Right atrium auricular region (tissue), 2 donors: ENCODE measurements at regions not wholly inside any gene's neighbourhood (a gene's known extent, or its start where the extent isn't known, plus 50 kb on each side); places are given as distances from the start of the nearest gene placed in this dataset.

Source experiments
- DNase-seq: peaks from one replicate; pipeline ENCODE4 v3.0.0-alpha.2; 2019; ENCODE audit warnings: low spot score
- H3K27ac ChIP-seq, 2 donors: fragments of 200-600 bp; sonication (generic); 1 replicate in 1 of 2; 2 replicates in 1 of 2; pipeline ENCODE4 v1.5.1; 2016 to 2019
- H3K27me3 ChIP-seq, 2 donors: fragments of 200-600 bp; sonication (generic); one replicate each; pipeline versions ENCODE4 v1.5.1 to v1.6.0; 2017 to 2019
- H3K36me3 ChIP-seq: fragments of 200-600 bp; sonication (generic); one replicate; pipeline ENCODE4 v1.5.1; 2016
- H3K4me1 ChIP-seq, 2 donors: fragments of 200-600 bp; sonication (generic); one replicate each; pipeline versions ENCODE4 v1.5.1 to v1.6.0; 2017 to 2019
- H3K4me3 ChIP-seq, 2 donors: fragments of 200-600 bp; sonication (generic); 1 replicate in 1 of 2; 2 replicates in 1 of 2; pipeline ENCODE4 v1.5.1; 2017 to 2019; ENCODE audit warnings: mild to moderate bottlenecking in 1 of 2, moderate library complexity in 1 of 2
- H3K9me3 ChIP-seq, 2 donors: fragments of 200-600 bp; sonication (generic); one replicate each; pipeline ENCODE4 v1.5.1; 2019
- CTCF ChIP-seq, 2 donors: fragments of 200-600 bp; sonication (generic); IDR thresholded peaks; one replicate each; pipeline ENCODE4 v1.5.1; 2019; ENCODE audit warnings: antibody characterized with exemption in 2 of 2

GRCh38 chr17:36856903-36857381 lies 80.3 kb upstream of the LHX1 start:
- Histone ChIP-seq H3K4me1 (no peaks in the 10 kb centered on the region), H3K4me3 (no peak overlapping the region), H3K27ac (no peak overlapping the region), H3K27me3 (no peaks in the 10 kb centered on the region), H3K36me3 (no peaks in the 10 kb centered on the region), H3K9me3 (peaks cover 0 to 2% of the 10 kb centered on the region in 2 donors)
- no peak for DNase-seq
- no peak for TF ChIP-seq CTCF (IDR thresholded peaks at IDR 0.05)

GRCh38 chr17:36857698-36858097 lies 79.6 kb upstream of the LHX1 start:
- Histone ChIP-seq H3K27ac (no peak overlapping the region), H3K27me3 (no peaks in the 10 kb centered on the region), H3K4me3 (no peak overlapping the region), H3K9me3 (no peaks in the 10 kb centered on the region), H3K4me1 (no peaks in the 10 kb centered on the region), H3K36me3 (no peaks in the 10 kb centered on the region)
- no peak for TF ChIP-seq CTCF (IDR thresholded peaks at IDR 0.05)
- no peak for DNase-seq

GRCh38 chr17:36858119-36859002 lies 78.9 kb upstream of the LHX1 start:
- Histone ChIP-seq H3K9me3 (no peaks in the 10 kb centered on the region), H3K4me1 (no peaks in the 10 kb centered on the region), H3K27ac (no peak overlapping the region), H3K4me3 (no peak overlapping the region), H3K36me3 (no peaks in the 10 kb centered on the region), H3K27me3 (no peaks in the 10 kb centered on the region)
- no peak for DNase-seq
- no peak for TF ChIP-seq CTCF (IDR thresholded peaks at IDR 0.05)

- no peak for DNase-seq
- TF ChIP-seq CTCF (IDR thresholded peaks at IDR 0.05) = no peak
- Histone ChIP-seq H3K27ac (no peak overlapping the region), H3K27me3 (no peaks in the 10 kb centered on the region), H3K36me3 (no peaks in the 10 kb centered on the region), H3K4me3 (no peak overlapping the region), H3K4me1 (no peaks in the 10 kb centered on the region), H3K9me3 (no peaks in the 10 kb centered on the region)
Measured at GRCh38 chr17:36859003-36859300, 78.3 kb upstream of the LHX1 start.

- TF ChIP-seq CTCF (IDR thresholded peaks at IDR 0.05) = no peak
Measured at GRCh38 chr17:36859706-36860105, 77.6 kb upstream of the LHX1 start.

GRCh38 chr17:36861531-36861930 lies 75.7 kb upstream of the LHX1 start:
- no peaks in the 10 kb centered on the region for H3K27me3 ChIP-seq
- no peaks in the 10 kb centered on the region for H3K9me3 ChIP-seq
- no peaks in the 10 kb centered on the region for H3K36me3 ChIP-seq
- H3K4me3 ChIP-seq = no peak overlapping the region
- TF ChIP-seq CTCF (IDR thresholded peaks at IDR 0.05) = no peak
- no peak overlapping the region for H3K27ac ChIP-seq
- H3K4me1 ChIP-seq = no peaks in the 10 kb centered on the region
- DNase-seq = no peak

More at GRCh38 chr17:36859706-36860105, 77.6 kb upstream of the LHX1 start:
- no peak for DNase-seq
- Histone ChIP-seq H3K9me3 (no peaks in the 10 kb centered on the region), H3K4me3 (no peak overlapping the region), H3K36me3 (no peaks in the 10 kb centered on the region), H3K27me3 (no peaks in the 10 kb centered on the region), H3K27ac (no peak overlapping the region), H3K4me1 (no peaks in the 10 kb centered on the region)
